ENCODE measurements at regions not wholly inside any gene's neighbourhood (a gene's known extent, or its start where the extent isn't known, plus 50 kb on each side); places are given as distances from the start of the nearest gene placed in this dataset.

- H3K4ac ChIP-seq (ENCODE audit: low read depth, low read length), result no peak overlapping the region
- H2BK5ac ChIP-seq (ENCODE audit: insufficient read length, low read length), result no peak overlapping the region
- H3T11ph ChIP-seq (ENCODE audit: low read length), result no peak overlapping the region
- H3K36me3 Mint-ChIP-seq (ENCODE audit: insufficient read depth in 1 of 3, low read depth in 3 of 3), result no peaks in the 10 kb centered on the region
- no peak overlapping the region for H3K9ac ChIP-seq (ENCODE audit: extremely low read depth, insufficient read length, low read length)
- no peak overlapping the region for H2BK12ac ChIP-seq (ENCODE audit: insufficient read length, low read depth, low read length)
- no peak overlapping the region for H3K27ac Mint-ChIP-seq
- H3K4me1 ChIP-seq (ENCODE audit: insufficient read depth, low read length), result no peaks in the 10 kb centered on the region
- no peak overlapping the region for H3K4me2 ChIP-seq (ENCODE audit: insufficient read depth, insufficient read length, low read length)
- H3K27me3 Mint-ChIP-seq (ENCODE audit: low read depth), result peaks cover 41% of the 10 kb centered on the region
- H3K9me3 Mint-ChIP-seq, result no peaks in the 10 kb centered on the region
- no peak overlapping the region for H3K23ac ChIP-seq (ENCODE audit: insufficient read length, low read depth, low read length)
- H3K18ac ChIP-seq (ENCODE audit: insufficient read length, low read depth, low read length), result no peak overlapping the region
- no peak for DNase-seq
- H2BK20ac ChIP-seq (ENCODE audit: low read depth, low read length, poor library complexity, severe bottlenecking), result no peak overlapping the region
- no peaks in the 10 kb centered on the region for H3K4me1 Mint-ChIP-seq
- no peak overlapping the region for H3K56ac ChIP-seq (ENCODE audit: insufficient read length, low read depth, low read length)
- H3K27ac ChIP-seq (ENCODE audit: insufficient read length, low read depth, low read length), result no peak overlapping the region
- TF ChIP-seq CTCF (conservative IDR thresholded peaks at IDR 0.05), result no peak
- H2BK15ac ChIP-seq (ENCODE audit: low read depth, low read length), result no peak overlapping the region
- H3K79me1 ChIP-seq (ENCODE audit: insufficient read depth, low read depth, low read length, poor library complexity, severe bottlenecking), result no peaks in the 10 kb centered on the region
- no peak overlapping the region for H4K91ac ChIP-seq (ENCODE audit: insufficient read length, low read depth, low read length)
- no peaks in the 10 kb centered on the region for H3K27me3 ChIP-seq (ENCODE audit: insufficient read depth, low read length)
- H4K5ac ChIP-seq (ENCODE audit: insufficient read length, low read depth, low read length), result no peak overlapping the region
- no peaks in the 10 kb centered on the region for H3K23me2 ChIP-seq (ENCODE audit: insufficient read length, low read depth, low read length, poor library complexity, severe bottlenecking)
- H3K14ac ChIP-seq (ENCODE audit: insufficient read depth, low read length), result no peak overlapping the region; the same call in 1 of the 2 replicates
- no peaks in the 10 kb centered on the region for H3K79me2 ChIP-seq (ENCODE audit: insufficient read depth, low read length)
- H2AFZ ChIP-seq (ENCODE audit: low read length), result no peak overlapping the region
- no peaks in the 10 kb centered on the region for H3K9me3 ChIP-seq (ENCODE audit: control insufficient read depth, low read depth, low read length)
- no peaks in the 10 kb centered on the region for H4K20me1 ChIP-seq (ENCODE audit: control insufficient read depth, insufficient read depth, insufficient read length)
- H3K4me3 Mint-ChIP-seq, result no peak overlapping the region
- no peak overlapping the region for H2BK120ac ChIP-seq (ENCODE audit: low read depth, low read length, poor library complexity, severe bottlenecking)
- WGBS (ENCODE audit: extremely low coverage, insufficient read length, low lambda C conversion rate), result no CpG with 5 or more reads among the region's 6 CpGs
- no peak overlapping the region for H4K8ac ChIP-seq (replicated peaks; ENCODE audit: insufficient read length, low read depth, low read length)
- no peak overlapping the region for H2AK5ac ChIP-seq (ENCODE audit: insufficient read length, low read length)
Measured at GRCh38 chr4:4937926-4938325, 78.5 kb downstream of the MSX1 start.

All from H9 (cell line).